Pancreas (tissue), 10 donors: ENCODE measurements at regions not wholly inside any gene's neighbourhood (a gene's known extent, or its start where the extent isn't known, plus 50 kb on each side); places are given as distances from the start of the nearest gene placed in this dataset.

Experiments used
- ATAC-seq, 4 donors: fragments of 200-7000 bp; cut with Tn5 transposase; one replicate each; pipeline versions ENCODE4 v1.8.0 to v1.9.1; 2020; ENCODE audit warnings: mild to moderate bottlenecking in 4 of 4, moderate library complexity in 4 of 4
- DNase-seq, 6 donors: peaks; one replicate each; pipeline ENCODE4 v3.0.0-alpha.2; 2020
- FAIRE-seq: peaks from 2 replicates; lab custom pipeline; 2012; peaks lifted over from hg19 to GRCh38; lab: Jason Lieb, UNC
- H3K27ac ChIP-seq, 4 donors: fragments of 200-600 bp; sonication (generic); 1 replicate in 3 of 4; 2 replicates in 1 of 4; pipeline versions ENCODE4 v1.5.0 to v1.8.0; 2020
- H3K27me3 ChIP-seq, 4 donors: fragments of 200-600 bp; one replicate each; pipeline ENCODE4 v1.8.0; 2021
- H3K36me3 ChIP-seq, 3 donors: fragments of 200-600 bp; sonication (generic) in 1 of 3; one replicate each; pipeline versions ENCODE4 v1.5.0 to v1.8.0; 2020 to 2021
- H3K4me1 ChIP-seq, 3 donors: fragments of 200-600 bp; one replicate each; pipeline ENCODE4 v1.8.0; 2021
- H3K4me3 ChIP-seq, 4 donors: fragments of 200-600 bp; sonication (generic) in 2 of 4; one replicate each; pipeline versions ENCODE4 v1.5.0 to v1.8.0; 2020 to 2021
- H3K9me3 ChIP-seq, 4 donors: fragments of 200-600 bp; one replicate each; pipeline ENCODE4 v1.8.0; 2021
- WGBS, 2 donors: extraction: QIAGEN DNeasy Blood & Tissue Kit; methylation state at CpG; one replicate each; pipeline ENCODE4 v1.1.7; 2013; 5-methylcytosine and 5-hydroxymethylcytosine counted together
- intact Hi-C, 3 donors: fragments of 100-400 bp; cut with DNase I; formaldehyde crosslinking; loops; one replicate each; pipeline versions ENCODE4 v1.11.1 to v1.14.2; 2022
- TF ChIP-seq, protein P1 (sequence below), 4 donors: fragments of 200-600 bp; sonication (generic) in 3 of 4; IDR thresholded peaks; one replicate each; pipeline versions ENCODE4 v1.5.0 to v1.8.0; 2021; ENCODE audit warnings: antibody characterized with exemption in 4 of 4
- donor health status: healthy with polysubstance abuse.
- donor health status: DM: no; HTN: no; CAD: no; lungs with moderate emphysema.
- donor health status: DM: no; HTN: no; CAD: no.
- donor health status: control.
- donor health status: control.
- donor health status: Bipolar disorder and iron deficiency.
- donor health status: DM: yes; HTN: yes; CAD: no.
- donor health status: DM: no; HTN: no; CAD: no.
- donor health status: DM: no; HTN: no; CAD: no.
- donor health status: DM: yes; HTN: yes; CAD: no.

GRCh38 chr22:44406341-44407170 lies 91.5 kb downstream of the RTL6 start:
- Histone ChIP-seq H3K27ac (no peak overlapping the region), H3K9me3 (no peaks in the 10 kb centered on the region), H3K36me3 (no peaks in the 10 kb centered on the region), H3K27me3 (no peaks in the 10 kb centered on the region), H3K4me1 (no peaks in the 10 kb centered on the region), H3K4me3 (no peak overlapping the region)
- TF ChIP-seq, protein P1, sequence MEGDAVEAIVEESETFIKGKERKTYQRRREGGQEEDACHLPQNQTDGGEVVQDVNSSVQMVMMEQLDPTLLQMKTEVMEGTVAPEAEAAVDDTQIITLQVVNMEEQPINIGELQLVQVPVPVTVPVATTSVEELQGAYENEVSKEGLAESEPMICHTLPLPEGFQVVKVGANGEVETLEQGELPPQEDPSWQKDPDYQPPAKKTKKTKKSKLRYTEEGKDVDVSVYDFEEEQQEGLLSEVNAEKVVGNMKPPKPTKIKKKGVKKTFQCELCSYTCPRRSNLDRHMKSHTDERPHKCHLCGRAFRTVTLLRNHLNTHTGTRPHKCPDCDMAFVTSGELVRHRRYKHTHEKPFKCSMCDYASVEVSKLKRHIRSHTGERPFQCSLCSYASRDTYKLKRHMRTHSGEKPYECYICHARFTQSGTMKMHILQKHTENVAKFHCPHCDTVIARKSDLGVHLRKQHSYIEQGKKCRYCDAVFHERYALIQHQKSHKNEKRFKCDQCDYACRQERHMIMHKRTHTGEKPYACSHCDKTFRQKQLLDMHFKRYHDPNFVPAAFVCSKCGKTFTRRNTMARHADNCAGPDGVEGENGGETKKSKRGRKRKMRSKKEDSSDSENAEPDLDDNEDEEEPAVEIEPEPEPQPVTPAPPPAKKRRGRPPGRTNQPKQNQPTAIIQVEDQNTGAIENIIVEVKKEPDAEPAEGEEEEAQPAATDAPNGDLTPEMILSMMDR (IDR thresholded peaks at IDR 0.05) = no peak
- WGBS, 2 donors = 77 to 79% methylated on average over 13 of the region's 13 CpGs
- FAIRE-seq (no peak), DNase-seq (peak in 1 of 6 donors; percentile 16), ATAC-seq (no peak)
- intact Hi-C loops = no loop called here

DNA sequence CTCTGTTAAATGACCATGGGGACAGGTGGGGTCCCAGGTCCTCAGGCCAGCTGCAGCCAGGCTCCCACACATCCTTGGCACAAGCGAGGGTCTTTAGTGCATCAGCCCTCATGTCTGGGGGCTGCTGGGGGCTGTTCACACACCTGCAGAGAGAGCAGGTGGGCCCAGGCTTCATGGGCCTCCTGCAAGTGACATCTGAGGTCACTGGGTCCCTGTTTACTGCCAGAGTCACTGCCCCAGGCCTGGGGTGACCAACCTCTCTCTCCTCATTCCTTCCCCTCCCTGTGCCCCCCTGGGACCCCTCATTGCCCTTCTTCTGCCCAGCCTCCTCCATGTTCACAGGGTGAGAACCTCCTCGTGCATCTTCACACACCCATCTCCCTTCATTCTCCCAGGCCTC lies 92.4 kb downstream of the RTL6 start:
- Histone ChIP-seq H3K9me3 (no peaks in the 10 kb centered on the region), H3K27me3 (no peaks in the 10 kb centered on the region), H3K27ac (no peak overlapping the region), H3K4me3 (no peak overlapping the region), H3K4me1 (no peaks in the 10 kb centered on the region), H3K36me3 (no peaks in the 10 kb centered on the region)
- WGBS, 2 donors = 82 to 83% methylated on average over 2 of the region's 2 CpGs
- FAIRE-seq = no peak
- ATAC-seq = no peak
- TF ChIP-seq, protein P1 (IDR thresholded peaks at IDR 0.05) = no peak
- peak in 1 of 6 donors; percentile 14 for DNase-seq
- intact Hi-C loops = no loop called here

- intact Hi-C loops = no loop called here
- FAIRE-seq = no peak
- WGBS, 2 donors = 80 to 83% methylated on average over 16 of the region's 16 CpGs
- Histone ChIP-seq H3K36me3 (no peaks in the 10 kb centered on the region), H3K27me3 (no peaks in the 10 kb centered on the region), H3K4me3 (no peak overlapping the region), H3K27ac (no peak overlapping the region), H3K4me1 (no peaks in the 10 kb centered on the region), H3K9me3 (no peaks in the 10 kb centered on the region)
- DNase-seq = peak in 1 of 6 donors; percentile 28
- ATAC-seq = no peak
- TF ChIP-seq, protein P1 (IDR thresholded peaks at IDR 0.05) = no peak
Observed at GRCh38 chr22:44404341-44405020, 91.7 kb upstream of the SHISAL1 start.

DNA sequence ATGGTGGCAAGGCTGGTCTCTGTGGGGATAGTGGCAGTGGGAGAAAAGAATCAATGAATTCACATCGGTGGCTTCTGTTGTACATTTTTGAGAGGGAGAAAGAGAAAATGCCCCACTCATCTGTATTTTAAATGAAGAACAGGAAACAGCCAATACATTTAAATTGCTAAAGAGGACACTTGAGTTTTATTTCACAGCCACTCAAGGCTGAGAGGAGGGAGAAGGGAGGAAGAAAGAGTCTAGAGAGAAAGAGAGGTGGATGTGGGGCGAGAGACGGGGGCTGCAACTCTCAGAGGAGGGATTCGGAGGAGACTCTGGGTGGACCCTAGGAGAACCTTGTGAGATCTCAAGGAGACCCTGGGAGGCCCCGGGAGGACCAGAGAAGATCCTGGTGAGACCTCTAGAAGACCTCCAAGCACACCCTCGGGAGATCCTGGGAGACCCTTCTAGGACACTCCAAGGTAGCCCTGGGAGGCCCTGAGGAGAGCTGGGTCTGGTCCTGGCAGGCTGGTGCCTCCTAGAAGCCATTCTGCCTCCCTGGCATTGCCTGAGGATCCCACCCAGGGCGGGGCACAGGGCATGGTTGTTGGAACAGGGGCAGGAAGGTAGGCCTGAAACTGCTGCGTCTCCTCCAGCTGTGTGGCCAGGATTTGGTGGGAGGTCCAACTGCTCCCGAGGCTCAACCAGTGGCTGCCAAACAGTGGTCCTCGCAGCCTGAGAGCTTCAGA lies 91.0 kb upstream of the SHISAL1 start:
- Histone ChIP-seq H3K27me3 (no peaks in the 10 kb centered on the region), H3K4me3 (no peak overlapping the region), H3K36me3 (no peaks in the 10 kb centered on the region), H3K9me3 (no peaks in the 10 kb centered on the region), H3K27ac (no peak overlapping the region), H3K4me1 (no peaks in the 10 kb centered on the region)
- FAIRE-seq (no peak), DNase-seq (peak in 1 of 6 donors; percentile 30), ATAC-seq (no peak)
- 81 to 87% methylated on average over 10 of the region's 10 CpGs for WGBS, 2 donors
- intact Hi-C loops = no loop called here
- TF ChIP-seq, protein P1 (IDR thresholded peaks at IDR 0.05) = no peak
